ENCODE measurements at regions not wholly inside any gene's neighbourhood (a gene's known extent, or its start where the extent isn't known, plus 50 kb on each side); places are given as distances from the start of the nearest gene placed in this dataset.

DNA sequence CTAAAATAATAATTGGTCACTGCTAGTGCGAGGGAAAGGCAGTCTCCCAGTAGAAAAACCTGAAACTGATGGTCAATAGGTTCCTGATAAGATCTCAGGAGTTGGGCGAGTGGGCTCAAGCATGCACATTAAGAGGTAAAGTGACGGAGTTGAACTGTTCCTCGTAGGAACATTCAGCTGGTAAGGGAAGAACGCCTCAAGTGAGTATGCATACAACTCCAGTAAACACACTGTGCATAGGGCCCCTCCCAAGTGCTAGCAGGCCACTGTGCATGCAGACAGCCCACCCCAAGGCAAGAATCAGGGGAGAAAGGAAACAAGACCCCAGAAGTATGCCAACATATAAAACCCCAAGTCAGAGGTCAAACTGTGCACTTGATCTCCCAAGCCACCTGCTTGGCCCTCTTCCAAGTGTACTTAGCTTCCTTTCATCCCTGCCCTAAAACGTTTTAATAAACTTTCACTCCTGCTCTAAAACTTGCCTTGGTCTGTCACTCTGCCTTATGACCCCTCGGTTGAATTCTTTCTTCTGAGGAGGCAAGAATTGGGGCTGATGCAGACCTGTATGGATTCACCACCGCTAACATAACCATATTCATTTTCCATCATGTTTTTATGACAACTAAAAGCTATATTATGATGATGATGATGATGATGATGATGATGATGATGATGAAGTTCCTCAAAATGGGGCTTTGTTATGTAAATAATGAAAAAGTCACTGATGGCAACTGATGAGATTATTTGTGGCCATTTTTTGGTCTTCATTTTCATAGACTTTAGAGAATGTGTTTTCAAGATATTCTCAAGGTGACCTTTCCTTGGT, 118.0 kb upstream of the RAB27B start:
- Mint-ChIP-seq H3K4me1 (no peaks in the 10 kb centered on the region), H3K9me3 (peaks cover 0 to 2% (median 0%) of the 10 kb centered on the region in 3 donors), H3K36me3 (no peaks in the 10 kb centered on the region), H3K27me3 (peaks cover 4% of the 10 kb centered on the region), H3K27ac (peak overlapping the region in 1 of 3 donors; percentile 53), H3K4me3 (no peak overlapping the region)

GRCh38 chr18:54710900-54711281, 117.4 kb upstream of the RAB27B start:
- Mint-ChIP-seq H3K4me1 (no peaks in the 10 kb centered on the region), H3K36me3 (no peaks in the 10 kb centered on the region), H3K9me3 (peaks cover 0 to 2% (median 0%) of the 10 kb centered on the region in 3 donors), H3K27me3 (peaks cover 7% of the 10 kb centered on the region), H3K27ac (no peak overlapping the region), H3K4me3 (no peak overlapping the region)

GRCh38 chr18:54712306-54712705, 116.0 kb upstream of the RAB27B start:
- Mint-ChIP-seq H3K4me3 (no peak overlapping the region), H3K9me3 (peaks cover 0 to 2% (median 0%) of the 10 kb centered on the region in 3 donors), H3K27me3 (peaks cover 5% of the 10 kb centered on the region), H3K36me3 (no peaks in the 10 kb centered on the region), H3K27ac (no peak overlapping the region), H3K4me1 (peaks cover 0 to 2% (median under 1%) of the 10 kb centered on the region in 3 donors)

- Mint-ChIP-seq H3K27me3 (peaks cover 5% of the 10 kb centered on the region), H3K4me1 (peaks cover 4 to 5% (median 5%) of the 10 kb centered on the region in 3 donors), H3K4me3 (no peak overlapping the region)
Observed at GRCh38 chr18:54712758-54713157, 115.5 kb upstream of the RAB27B start.

GRCh38 chr18:54713386-54713785, 114.9 kb upstream of the RAB27B start:
- no peak overlapping the region for H3K4me3 Mint-ChIP-seq
- H3K27ac Mint-ChIP-seq, result no peak overlapping the region
- H3K36me3 Mint-ChIP-seq, result no peaks in the 10 kb centered on the region
- H3K9me3 Mint-ChIP-seq, result peaks cover 0 to 2% (median 0%) of the 10 kb centered on the region in 3 donors
- peaks cover 10 to 11% (median 10%) of the 10 kb centered on the region in 3 donors for H3K4me1 Mint-ChIP-seq
- peaks cover 5% of the 10 kb centered on the region for H3K27me3 Mint-ChIP-seq

More at GRCh38 chr18:54712758-54713157, 115.5 kb upstream of the RAB27B start:
- H3K27ac Mint-ChIP-seq, result no peak overlapping the region
- no peaks in the 10 kb centered on the region for H3K36me3 Mint-ChIP-seq
- H3K9me3 Mint-ChIP-seq, result peaks cover 0 to 2% (median 0%) of the 10 kb centered on the region in 3 donors

DNA sequence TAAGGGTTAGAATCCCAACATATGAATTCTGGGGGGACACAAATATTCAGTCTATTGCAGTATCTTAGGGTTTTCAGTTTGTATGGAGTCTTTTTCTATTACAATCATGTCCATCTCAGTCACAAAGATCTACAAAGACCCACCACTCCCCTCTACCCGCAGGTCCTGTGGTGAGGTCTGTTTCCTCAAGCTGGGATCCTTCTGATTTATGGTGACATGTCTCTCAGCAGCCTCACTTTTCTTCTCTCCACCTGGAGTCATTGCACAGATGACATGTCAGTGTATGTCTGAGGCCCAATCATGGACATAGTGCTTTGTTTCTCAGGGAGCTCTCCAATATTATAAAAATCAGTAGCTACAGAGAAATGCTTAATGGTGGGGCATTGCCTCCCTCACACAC, 113.4 kb upstream of the RAB27B start:
- Mint-ChIP-seq H3K4me3 (no peak overlapping the region), H3K27ac (no peak overlapping the region), H3K9me3 (peaks cover 0 to 2% (median 0%) of the 10 kb centered on the region in 3 donors), H3K27me3 (peaks cover 5% of the 10 kb centered on the region), H3K36me3 (no peaks in the 10 kb centered on the region), H3K4me1 (peaks cover 10 to 11% (median 10%) of the 10 kb centered on the region in 3 donors)

GRCh38 chr18:54716586-54716985, 111.7 kb upstream of the RAB27B start:
- Mint-ChIP-seq H3K27ac (no peak overlapping the region), H3K4me1 (peaks cover 10 to 11% (median 10%) of the 10 kb centered on the region in 3 donors), H3K9me3 (peaks cover 0 to 2% (median 0%) of the 10 kb centered on the region in 3 donors), H3K4me3 (no peak overlapping the region), H3K36me3 (no peaks in the 10 kb centered on the region), H3K27me3 (peaks cover 5% of the 10 kb centered on the region)

- Mint-ChIP-seq H3K4me3 (peak overlapping the region in 2 of 4 donors; percentile 29 to 71), H3K27me3 (peaks cover 3% of the 10 kb centered on the region), H3K27ac (no peak overlapping the region), H3K9me3 (no peaks in the 10 kb centered on the region), H3K4me1 (peaks cover 10 to 11% (median 10%) of the 10 kb centered on the region in 3 donors), H3K36me3 (no peaks in the 10 kb centered on the region)
Observed at GRCh38 chr18:54717673-54718407, 110.4 kb upstream of the RAB27B start.

- Mint-ChIP-seq H3K27me3 (peaks cover 3% of the 10 kb centered on the region), H3K9me3 (no peaks in the 10 kb centered on the region), H3K4me1 (peaks cover 10 to 11% (median 10%) of the 10 kb centered on the region in 3 donors), H3K36me3 (no peaks in the 10 kb centered on the region), H3K27ac (no peak overlapping the region), H3K4me3 (no peak overlapping the region)
Observed at GRCh38 chr18:54718408-54718773, 109.9 kb upstream of the RAB27B start.

DNA sequence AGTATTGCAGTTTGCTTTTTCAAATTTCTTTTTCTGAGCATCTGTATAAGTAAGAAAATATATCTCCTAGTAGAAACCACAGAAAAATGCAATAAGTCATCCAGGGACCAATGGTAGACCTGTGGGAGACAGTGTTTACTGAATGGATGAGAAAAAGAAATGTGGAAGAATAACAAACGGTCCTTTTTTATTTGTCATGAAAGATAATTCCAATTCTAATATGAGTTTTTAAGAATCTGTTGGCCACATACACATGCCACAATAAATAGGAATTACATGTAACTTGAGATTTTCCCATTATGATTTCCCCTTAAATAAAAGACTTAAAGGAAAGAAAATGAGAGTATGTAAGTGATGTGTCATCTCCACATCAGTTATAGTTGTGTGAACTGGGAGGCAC, 107.7 kb upstream of the RAB27B start:
- Mint-ChIP-seq H3K9me3 (no peaks in the 10 kb centered on the region), H3K36me3 (no peaks in the 10 kb centered on the region), H3K4me3 (no peak overlapping the region), H3K4me1 (peaks cover 10 to 11% (median 10%) of the 10 kb centered on the region in 3 donors), H3K27me3 (peaks cover under 1% of the 10 kb centered on the region), H3K27ac (no peak overlapping the region)

DNA sequence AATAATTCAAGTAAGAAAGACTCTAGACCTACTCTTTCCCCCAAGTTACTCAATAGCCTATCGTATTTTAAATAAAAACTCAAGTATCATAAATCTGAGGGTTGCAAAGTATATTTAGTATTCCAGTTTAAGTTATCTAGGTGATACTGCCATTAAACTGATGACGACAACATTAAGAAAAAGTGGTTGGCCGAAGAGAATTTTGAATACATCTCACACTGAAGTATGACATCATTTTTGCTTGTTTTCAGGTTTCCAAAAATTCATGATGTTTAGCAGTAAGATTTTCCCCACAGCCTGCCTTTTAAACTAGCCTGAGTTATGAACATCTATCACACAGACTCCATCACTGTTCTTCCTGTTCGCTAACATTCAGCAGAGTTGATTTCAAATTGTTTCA, 102.1 kb upstream of the RAB27B start:
- H3K36me3 Mint-ChIP-seq, result no peaks in the 10 kb centered on the region
- H3K9me3 Mint-ChIP-seq, result peaks cover 0 to 5% (median 0%) of the 10 kb centered on the region in 3 donors
- H3K27me3 Mint-ChIP-seq, result no peaks in the 10 kb centered on the region
- peaks cover 0 to 2% (median 0%) of the 10 kb centered on the region in 3 donors for H3K4me1 Mint-ChIP-seq
- no peak overlapping the region for H3K4me3 Mint-ChIP-seq
- H3K27ac Mint-ChIP-seq, result no peak overlapping the region

- Mint-ChIP-seq H3K4me1 (no peaks in the 10 kb centered on the region), H3K9me3 (peaks cover 0 to 10% (median 0%) of the 10 kb centered on the region in 3 donors), H3K27me3 (no peaks in the 10 kb centered on the region), H3K4me3 (no peak overlapping the region), H3K27ac (no peak overlapping the region), H3K36me3 (no peaks in the 10 kb centered on the region)
Observed at GRCh38 chr18:54734059-54734458, 94.2 kb upstream of the RAB27B start.

- Mint-ChIP-seq H3K27ac (no peak overlapping the region), H3K4me1 (no peaks in the 10 kb centered on the region), H3K36me3 (no peaks in the 10 kb centered on the region), H3K27me3 (no peaks in the 10 kb centered on the region), H3K9me3 (peaks cover 0 to 5% (median 0%) of the 10 kb centered on the region in 3 donors), H3K4me3 (no peak overlapping the region)
Observed at GRCh38 chr18:54736981-54737380, 91.3 kb upstream of the RAB27B start.

- H3K27me3 Mint-ChIP-seq, result no peaks in the 10 kb centered on the region
- peaks cover 0 to 5% (median 0%) of the 10 kb centered on the region in 3 donors for H3K9me3 Mint-ChIP-seq
Observed at GRCh38 chr18:54737986-54738385, 90.3 kb upstream of the RAB27B start.

DNA sequence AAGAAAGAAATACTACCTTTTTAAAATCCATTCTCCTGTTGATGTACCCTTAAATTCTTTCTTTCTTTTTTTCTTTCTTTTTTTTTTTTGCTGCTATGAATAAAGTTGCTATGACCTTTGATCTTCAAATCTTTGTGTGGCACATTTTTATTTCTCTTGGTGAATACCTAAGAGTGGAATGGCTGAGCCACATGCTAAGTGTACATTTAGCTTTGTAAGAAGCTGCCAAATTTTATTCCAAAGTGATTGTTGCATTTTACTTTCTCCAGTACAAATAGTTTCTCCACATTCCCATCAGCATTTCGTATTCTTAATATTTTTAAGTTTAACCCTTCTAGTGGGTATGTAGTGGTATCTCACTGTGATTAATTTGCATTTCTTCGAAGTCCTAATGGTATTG, 88.8 kb upstream of the RAB27B start:
- Mint-ChIP-seq H3K4me3 (no peak overlapping the region), H3K36me3 (no peaks in the 10 kb centered on the region), H3K27ac (no peak overlapping the region), H3K27me3 (no peaks in the 10 kb centered on the region), H3K9me3 (peaks cover 0 to 5% (median 0%) of the 10 kb centered on the region in 3 donors), H3K4me1 (no peaks in the 10 kb centered on the region)

More at GRCh38 chr18:54737986-54738385, 90.3 kb upstream of the RAB27B start:
- no peaks in the 10 kb centered on the region for H3K36me3 Mint-ChIP-seq
- no peaks in the 10 kb centered on the region for H3K4me1 Mint-ChIP-seq
- H3K27ac Mint-ChIP-seq, result no peak overlapping the region
- no peak overlapping the region for H3K4me3 Mint-ChIP-seq
